ENCODE measurements at regions not wholly inside any gene's neighbourhood (a gene's known extent, or its start where the extent isn't known, plus 50 kb on each side); places are given as distances from the start of the nearest gene placed in this dataset.

GRCh38 chr15:62432702-62433398, 267.8 kb upstream of the C2CD4B start:
- TF ChIP-seq CTCF (conservative IDR thresholded peaks at IDR 0.05) (no peak), EZH2 (IDR thresholded peaks at IDR 0.05; ENCODE audit: low read depth) (no peak)
